K562 (cell line): ENCODE measurements at regions not wholly inside any gene's neighbourhood (a gene's known extent, or its start where the extent isn't known, plus 50 kb on each side); places are given as distances from the start of the nearest gene placed in this dataset.

ENCODE experiments used
- ATAC-seq: fragments of 200-7000 bp; cut with Tn5 transposase; 3 replicates; pipeline ENCODE4 v1.9.1; 2020; ENCODE audit warnings: moderate library complexity
- BruUV-seq: library from RNA; stranded (reverse); fragments of 400-500 nt; replicated peaks from 2 replicates; lab custom pipeline; 2021; lab: Mats Ljungman, UMichigan
- CTCF ChIA-PET: fragments of 300-600 bp; formaldehyde crosslinking; extraction: SDS; loops from one replicate; lab custom pipeline; 2021; ENCODE audit warnings: low intra/inter-chr PET ratio; lab: Yijun Ruan, JAX
- POLR2A ChIA-PET: fragments of 300-600, 350-650 bp; sonication (Branson Sonifier 250); formaldehyde crosslinking; extraction: SDS; loops from one replicate; lab custom pipeline; 2021; ENCODE audit warnings: antibody characterized with exemption, inconsistent platforms; lab: Yijun Ruan, JAX
- DNase-seq, 4 experiments: peaks; one replicate each; pipeline versions ENCODE4 v3.0.0 to v3.0.0-alpha.2; 2011 to 2018; ENCODE audit warnings: low spot score in 3 of 4, mixed read lengths in 3 of 4; ENCODE audit errors: extremely low read depth in 1 of 4
- FAIRE-seq: peaks from 2 replicates; lab custom pipeline; 2011; peaks lifted over from hg19 to GRCh38; lab: Jason Lieb, UNC
- H2AFZ ChIP-seq: 2 replicates; pipeline ENCODE4 v1.6.0; 2011; ENCODE audit warnings: low read depth, low read length, control low read depth, inconsistent platforms
- H3K27ac ChIP-seq: fragments of 200-600 bp; 3 replicates; pipeline ENCODE4 v1.8.0; 2011; ENCODE audit warnings: low read depth, mild to moderate bottlenecking, control low read depth, inconsistent platforms, low read length, moderate library complexity, mixed read lengths; ENCODE audit errors: extremely low read depth
- H3K27me3 ChIP-seq, 2 experiments: fragments of 300-600 bp in 1 of 2; 2 replicates in 1 of 2; 3 replicates in 1 of 2; pipeline versions ENCODE4 v1.6.0 to v1.8.0; 2011; ENCODE audit warnings: inconsistent platforms in 2 of 2, low read length in 2 of 2, mild to moderate bottlenecking in 1 of 2, mixed read lengths in 1 of 2, moderate library complexity in 1 of 2; ENCODE audit not compliant: control insufficient read depth in 2 of 2, insufficient read depth in 2 of 2
- H3K36me3 ChIP-seq: fragments of 300-600 bp; 3 replicates; pipeline ENCODE4 v1.8.0; 2011; ENCODE audit warnings: mild to moderate bottlenecking, low read length, inconsistent platforms; ENCODE audit not compliant: control insufficient read depth, insufficient read depth
- H3K4me1 ChIP-seq, 2 experiments: fragments of 200-600 bp in 1 of 2; replicated peaks in 1 of 2; 2 replicates in 1 of 2; 3 replicates in 1 of 2; pipeline versions ENCODE4 v1.5.1 to v1.8.0; 2011; ENCODE audit warnings: inconsistent platforms in 2 of 2, low read length in 2 of 2, mild to moderate bottlenecking in 1 of 2, mixed read lengths in 1 of 2, moderate library complexity in 1 of 2; ENCODE audit not compliant: control insufficient read depth in 2 of 2, insufficient read depth in 2 of 2
- H3K4me2 ChIP-seq: 2 replicates; pipeline ENCODE4 v1.6.1; 2011; ENCODE audit warnings: low read length, control low read depth, inconsistent platforms, mixed read lengths; ENCODE audit not compliant: insufficient read depth
- H3K4me3 ChIP-seq: fragments of 200-600 bp; sonication (generic), shearing (Covaris generic); 2 replicates; pipeline ENCODE4 v1.5.1; 2016; ENCODE audit warnings: control low read depth, inconsistent platforms
- H3K79me2 ChIP-seq: fragments of 200-600 bp; 3 replicates; pipeline ENCODE4 v1.8.0; 2011; ENCODE audit warnings: low read length, inconsistent platforms; ENCODE audit not compliant: control insufficient read depth, insufficient read depth
- H3K9ac ChIP-seq, 2 experiments: 2 replicates each; pipeline versions ENCODE4 v1.6.0 to v1.6.1; 2011; ENCODE audit warnings: low read depth in 2 of 2, low read length in 2 of 2, control low read depth in 1 of 2, inconsistent platforms in 1 of 2, mild to moderate bottlenecking in 1 of 2, mixed read lengths in 1 of 2; ENCODE audit not compliant: insufficient read depth in 1 of 2
- H3K9me1 ChIP-seq: one replicate; pipeline ENCODE4 v1.6.0; 2011; ENCODE audit warnings: inconsistent platforms, mild to moderate bottlenecking, low read length, moderate library complexity; ENCODE audit not compliant: control insufficient read depth, insufficient read depth
- H3K9me3 ChIP-seq: replicated peaks from 2 replicates; pipeline ENCODE4 v1.5.1; 2011; ENCODE audit warnings: low read depth, low read length, inconsistent platforms; ENCODE audit not compliant: control insufficient read depth, insufficient read depth
- H4K20me1 ChIP-seq: replicated peaks from 2 replicates; pipeline ENCODE4 v1.6.1; 2011; ENCODE audit warnings: low read length, inconsistent platforms, mixed read lengths; ENCODE audit not compliant: control insufficient read depth, insufficient read depth
- BRD9 ChIP-seq: fragments of 450-650 bp; IDR thresholded peaks from 2 replicates; pipeline ENCODE4 v1.6.1; 2018; ENCODE audit warnings: low read depth; ENCODE audit not compliant: partially characterized antibody
- CCNT2 ChIP-seq: IDR thresholded peaks from 2 replicates; pipeline ENCODE4 v1.6.1; 2011; ENCODE audit warnings: borderline replicate concordance, low read depth, mild to moderate bottlenecking, moderate library complexity, mixed read lengths, low read length; ENCODE audit not compliant: insufficient read length; ENCODE audit errors: extremely low read depth
- FOXA3 ChIP-seq, 2 experiments: fragments of 450-650 bp in 1 of 2; sonication (generic) in 1 of 2; formaldehyde crosslinking; IDR thresholded peaks in 1 of 2; conservative IDR thresholded peaks in 1 of 2; 2 replicates each; pipeline versions ENCODE4 v1.4.0 to v1.8.0; 2020 to 2022; ENCODE audit warnings: mild to moderate bottlenecking in 2 of 2, missing genetic modification reagents in 1 of 2
- HDAC2 ChIP-seq: fragments of 450-650 bp; IDR thresholded peaks from 2 replicates; pipeline ENCODE4 v1.6.1; 2016; ENCODE audit warnings: mild to moderate bottlenecking
- KAT7 ChIP-seq: sonication (generic); formaldehyde crosslinking; IDR thresholded peaks from 2 replicates; pipeline ENCODE4 v1.8.0; 2022; ENCODE audit warnings: missing genetic modification reagents, mild to moderate bottlenecking, borderline replicate concordance
- KLF1 ChIP-seq: fragments of 450-650 bp; IDR thresholded peaks from 2 replicates; pipeline ENCODE4 v1.6.1; 2016; ENCODE audit warnings: missing genetic modification characterization, missing compliant biosample characterization
- SAFB ChIP-seq: fragments of 200-400 bp; formaldehyde crosslinking; IDR thresholded peaks from 2 replicates; pipeline ENCODE4 v1.6.1; 2017; ENCODE audit warnings: low read depth, low read length, borderline replicate concordance
- TARDBP ChIP-seq: fragments of 450-650 bp; IDR thresholded peaks from 2 replicates; pipeline ENCODE4 v1.6.1; 2016
- ZNF121 ChIP-seq: sonication (generic); formaldehyde crosslinking; conservative IDR thresholded peaks from 2 replicates; pipeline ENCODE4 v1.8.0; 2022; ENCODE audit warnings: missing genetic modification reagents
- WGBS: fragments of 100-300 bp; shearing (Covaris generic); methylation state at CpG from one replicate; pipeline ENCODE4 v1.1.6; 2016; ENCODE audit warnings: low coverage, mixed read lengths; ENCODE audit not compliant: insufficient coverage; ENCODE audit errors: missing lambda C conversion rate; 5-methylcytosine and 5-hydroxymethylcytosine counted together
- in situ Hi-C: fragments of 300-500 bp; cut with MboI; formaldehyde crosslinking; loops from 4 replicates; pipeline ENCODE4 v1.15.0; 2018; ENCODE audit warnings: inconsistent platforms, mixed read lengths
- intact Hi-C: fragments of 100-400 bp; cut with micrococcal nuclease; formaldehyde crosslinking; loops from 2 replicates; pipeline ENCODE4 v1.14.2; 2022
- TF ChIP-seq, protein P1 (sequence below): fragments of 450-650 bp; IDR thresholded peaks from 2 replicates; pipeline ENCODE4 v1.7.0; 2016; ENCODE audit warnings: borderline replicate concordance
- TF ChIP-seq, protein P2 (sequence below): fragments of 250-450 bp; sonication (Bioruptor Pico); IDR thresholded peaks from 2 replicates; pipeline ENCODE4 v1.8.0; 2022; ENCODE audit warnings: moderate library complexity, mild to moderate bottlenecking, inconsistent platforms

DNA sequence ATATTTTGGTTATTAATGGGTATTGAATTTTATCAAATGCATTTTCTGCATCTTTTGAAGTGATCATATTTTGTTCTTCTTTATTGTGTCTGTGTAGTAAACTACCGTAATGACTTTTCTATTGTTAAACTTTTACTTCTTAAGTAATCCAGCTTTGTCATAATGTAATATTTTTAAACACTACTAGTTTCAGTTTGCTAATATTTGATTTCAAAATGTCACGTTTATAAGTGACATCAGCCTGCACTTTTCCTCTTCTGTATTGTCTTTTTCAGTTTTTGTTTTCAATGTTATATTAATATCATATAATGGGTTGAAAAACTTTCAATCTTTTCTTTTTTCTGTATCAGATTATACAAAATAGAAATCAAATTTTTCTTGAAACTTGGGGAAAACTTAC, 71.6 kb upstream of the ANKRD1 start:
- no peak overlapping the region for H3K27ac ChIP-seq
- no peak overlapping the region for H3K9ac ChIP-seq
- POLR2A ChIA-PET: no interaction called here
- intact Hi-C loops: no loop called here
- no TSS peak for BruUV-seq
- FAIRE-seq (no peak), DNase-seq (no peak), ATAC-seq (no peak)
- no peaks in the 10 kb centered on the region for H3K9me1 ChIP-seq
- H3K4me2 ChIP-seq: no peak overlapping the region
- no peak overlapping the region for H2AFZ ChIP-seq
- in situ Hi-C loops: no loop called here
- H3K79me2 ChIP-seq: no peaks in the 10 kb centered on the region
- no peaks in the 10 kb centered on the region for H3K36me3 ChIP-seq
- H3K4me3 ChIP-seq: no peak overlapping the region
- no peaks in the 10 kb centered on the region for H3K4me1 ChIP-seq
- H3K27me3 ChIP-seq: peaks cover 0 to 4% of the 10 kb centered on the region in 2 experiments; a peak in 1 of 5 replicates
- no peaks in the 10 kb centered on the region for H4K20me1 ChIP-seq
- H3K9me3 ChIP-seq: no peaks in the 10 kb centered on the region
- CTCF ChIA-PET: no interaction called here
- TF ChIP-seq BRD9: no peak
- TF ChIP-seq ZNF121: no peak
- TF ChIP-seq FOXA3 (CRISPR knock-in tag; conservative IDR thresholded peaks at IDR 0.05 in 1 of 2, IDR thresholded peaks at IDR 0.05 in 1 of 2): no peak
- TF ChIP-seq, protein P1, sequence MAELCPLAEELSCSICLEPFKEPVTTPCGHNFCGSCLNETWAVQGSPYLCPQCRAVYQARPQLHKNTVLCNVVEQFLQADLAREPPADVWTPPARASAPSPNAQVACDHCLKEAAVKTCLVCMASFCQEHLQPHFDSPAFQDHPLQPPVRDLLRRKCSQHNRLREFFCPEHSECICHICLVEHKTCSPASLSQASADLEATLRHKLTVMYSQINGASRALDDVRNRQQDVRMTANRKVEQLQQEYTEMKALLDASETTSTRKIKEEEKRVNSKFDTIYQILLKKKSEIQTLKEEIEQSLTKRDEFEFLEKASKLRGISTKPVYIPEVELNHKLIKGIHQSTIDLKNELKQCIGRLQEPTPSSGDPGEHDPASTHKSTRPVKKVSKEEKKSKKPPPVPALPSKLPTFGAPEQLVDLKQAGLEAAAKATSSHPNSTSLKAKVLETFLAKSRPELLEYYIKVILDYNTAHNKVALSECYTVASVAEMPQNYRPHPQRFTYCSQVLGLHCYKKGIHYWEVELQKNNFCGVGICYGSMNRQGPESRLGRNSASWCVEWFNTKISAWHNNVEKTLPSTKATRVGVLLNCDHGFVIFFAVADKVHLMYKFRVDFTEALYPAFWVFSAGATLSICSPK: no peak
- TF ChIP-seq KAT7: no peak
- no peak for TF ChIP-seq TARDBP
- no peak for TF ChIP-seq CCNT2
- no peak for TF ChIP-seq SAFB
- TF ChIP-seq HDAC2: no peak
- TF ChIP-seq KLF1 (tag): no peak
- TF ChIP-seq, protein P2, sequence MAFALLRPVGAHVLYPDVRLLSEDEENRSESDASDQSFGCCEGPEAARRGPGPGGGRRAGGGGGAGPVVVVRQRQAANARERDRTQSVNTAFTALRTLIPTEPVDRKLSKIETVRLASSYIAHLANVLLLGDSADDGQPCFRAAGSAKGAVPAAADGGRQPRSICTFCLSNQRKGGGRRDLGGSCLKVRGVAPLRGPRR (CRISPR knock-in tag): no peak
- TF ChIP-seq, all 486 proteins: peak for 0
- WGBS: 0% methylated on average over 2 of the region's 2 CpGs
